ENCODE measurements at regions not wholly inside any gene's neighbourhood (a gene's known extent, or its start where the extent isn't known, plus 50 kb on each side); places are given as distances from the start of the nearest gene placed in this dataset.

DNA sequence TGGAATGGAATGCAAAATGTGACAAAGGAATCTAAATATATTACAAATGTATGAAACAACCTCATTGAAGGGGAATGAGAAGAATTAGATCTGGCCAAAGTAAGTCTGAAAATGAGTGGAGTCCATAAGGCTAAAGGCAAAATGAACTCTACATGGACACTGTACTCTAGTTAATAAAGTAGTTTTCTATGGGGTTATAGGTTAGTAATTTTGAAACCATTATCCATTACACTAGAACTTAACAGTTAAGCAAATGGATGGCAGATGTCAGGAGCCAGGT lies 222.1 kb downstream of the NUAK1 start:
- TF ChIP-seq, protein P1, sequence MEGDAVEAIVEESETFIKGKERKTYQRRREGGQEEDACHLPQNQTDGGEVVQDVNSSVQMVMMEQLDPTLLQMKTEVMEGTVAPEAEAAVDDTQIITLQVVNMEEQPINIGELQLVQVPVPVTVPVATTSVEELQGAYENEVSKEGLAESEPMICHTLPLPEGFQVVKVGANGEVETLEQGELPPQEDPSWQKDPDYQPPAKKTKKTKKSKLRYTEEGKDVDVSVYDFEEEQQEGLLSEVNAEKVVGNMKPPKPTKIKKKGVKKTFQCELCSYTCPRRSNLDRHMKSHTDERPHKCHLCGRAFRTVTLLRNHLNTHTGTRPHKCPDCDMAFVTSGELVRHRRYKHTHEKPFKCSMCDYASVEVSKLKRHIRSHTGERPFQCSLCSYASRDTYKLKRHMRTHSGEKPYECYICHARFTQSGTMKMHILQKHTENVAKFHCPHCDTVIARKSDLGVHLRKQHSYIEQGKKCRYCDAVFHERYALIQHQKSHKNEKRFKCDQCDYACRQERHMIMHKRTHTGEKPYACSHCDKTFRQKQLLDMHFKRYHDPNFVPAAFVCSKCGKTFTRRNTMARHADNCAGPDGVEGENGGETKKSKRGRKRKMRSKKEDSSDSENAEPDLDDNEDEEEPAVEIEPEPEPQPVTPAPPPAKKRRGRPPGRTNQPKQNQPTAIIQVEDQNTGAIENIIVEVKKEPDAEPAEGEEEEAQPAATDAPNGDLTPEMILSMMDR (IDR thresholded peaks at IDR 0.05; ENCODE audit: insufficient read depth, low read depth, low read length): no peak
- H3K4me3 ChIP-seq (ENCODE audit: low read depth, low read length): no peak overlapping the region
- DNase-seq (ENCODE audit: low read depth): no peak

DNA sequence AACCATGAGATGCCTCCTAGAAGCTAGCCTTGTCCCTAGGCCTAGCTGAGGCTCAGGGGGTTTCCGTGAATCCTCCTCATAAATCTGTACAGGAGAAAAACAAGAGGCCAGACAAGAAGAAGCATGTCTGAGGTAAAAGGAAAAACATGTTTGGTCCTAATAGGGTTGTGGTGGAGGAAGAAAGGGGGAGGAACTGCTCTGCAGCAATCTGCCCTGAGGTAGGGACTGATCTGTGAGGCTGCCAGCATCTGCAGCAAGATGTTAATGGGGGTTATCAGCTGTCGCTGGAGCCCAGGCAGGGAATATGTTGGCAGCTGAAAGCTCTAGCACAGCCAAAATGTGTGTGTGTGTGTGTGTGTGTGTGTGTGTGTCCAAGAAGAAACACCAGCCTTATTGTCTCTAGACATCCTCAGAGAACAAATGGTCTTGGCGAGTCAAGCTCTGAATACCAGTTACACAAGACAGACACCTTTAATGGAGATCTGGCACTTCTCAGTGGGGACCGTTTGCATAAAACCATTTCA lies 218.5 kb downstream of the NUAK1 start:
- DNase-seq (ENCODE audit: low read depth): peak; percentile 33
- H3K4me3 ChIP-seq (ENCODE audit: low read depth, low read length): no peak overlapping the region
- TF ChIP-seq, protein P1 (IDR thresholded peaks at IDR 0.05; ENCODE audit: insufficient read depth, low read depth, low read length): no peak

DNA sequence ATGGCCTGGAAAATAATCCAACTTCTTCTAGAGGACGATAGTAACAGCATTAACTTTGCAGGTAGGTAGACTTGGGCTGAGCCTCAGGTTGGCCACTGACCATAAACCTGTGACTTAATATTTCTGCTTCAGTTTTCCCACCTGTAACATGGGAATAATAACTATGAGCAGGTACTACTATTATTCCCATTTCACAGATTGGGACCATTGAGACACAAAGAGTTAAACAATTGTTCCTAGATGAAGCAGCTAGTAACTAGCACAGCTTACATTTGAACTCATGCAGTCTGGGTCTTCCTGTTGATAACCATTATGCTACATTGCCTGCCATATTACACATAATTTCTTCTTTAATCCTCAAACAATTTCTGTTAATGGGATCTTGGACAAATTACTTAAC lies 217.7 kb downstream of the NUAK1 start:
- TF ChIP-seq, protein P1 (IDR thresholded peaks at IDR 0.05; ENCODE audit: insufficient read depth, low read depth, low read length): no peak
- no peak overlapping the region for H3K4me3 ChIP-seq (ENCODE audit: low read depth, low read length)
- DNase-seq (ENCODE audit: low read depth): no peak

DNA sequence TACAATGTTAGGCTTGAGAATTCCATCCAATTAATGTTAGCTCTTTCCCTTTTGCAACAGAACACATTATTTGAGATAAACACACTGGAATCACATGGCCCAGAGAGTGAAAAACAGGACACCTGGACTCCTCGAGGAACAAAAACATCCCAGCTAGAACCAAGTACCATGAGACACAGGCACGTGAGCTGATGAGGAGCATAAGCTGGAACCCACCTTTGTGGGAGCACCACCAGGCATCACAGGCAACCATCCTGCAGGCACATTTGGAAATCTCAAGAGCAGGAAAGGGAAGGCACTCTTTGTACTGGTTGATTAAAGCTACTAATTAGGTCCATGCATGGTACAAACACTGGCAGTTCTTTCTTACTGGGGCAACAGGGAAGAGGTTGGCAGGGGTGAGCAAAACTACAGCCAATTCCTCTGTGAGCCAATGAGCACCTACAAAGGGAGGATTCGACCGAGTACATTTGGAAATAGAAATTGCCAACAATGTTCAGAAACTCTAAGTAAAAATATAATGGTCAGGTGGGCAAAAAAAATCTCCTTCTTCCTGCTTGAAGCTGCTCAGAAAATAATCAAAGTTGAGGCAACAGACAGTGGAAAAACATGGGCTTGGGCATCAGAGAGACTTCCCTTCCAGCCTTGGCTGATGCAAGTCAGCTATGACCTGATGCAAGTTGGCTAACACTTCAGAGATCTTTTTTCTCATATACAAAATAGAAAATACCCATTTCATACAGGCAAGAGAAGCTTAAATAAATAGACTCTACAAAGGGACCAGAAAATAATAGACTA lies 216.7 kb downstream of the NUAK1 start:
- no peak overlapping the region for H3K4me3 ChIP-seq (ENCODE audit: low read depth, low read length)
- no peak for DNase-seq (ENCODE audit: low read depth)
- TF ChIP-seq, protein P1 (IDR thresholded peaks at IDR 0.05; ENCODE audit: insufficient read depth, low read depth, low read length): no peak

DNA sequence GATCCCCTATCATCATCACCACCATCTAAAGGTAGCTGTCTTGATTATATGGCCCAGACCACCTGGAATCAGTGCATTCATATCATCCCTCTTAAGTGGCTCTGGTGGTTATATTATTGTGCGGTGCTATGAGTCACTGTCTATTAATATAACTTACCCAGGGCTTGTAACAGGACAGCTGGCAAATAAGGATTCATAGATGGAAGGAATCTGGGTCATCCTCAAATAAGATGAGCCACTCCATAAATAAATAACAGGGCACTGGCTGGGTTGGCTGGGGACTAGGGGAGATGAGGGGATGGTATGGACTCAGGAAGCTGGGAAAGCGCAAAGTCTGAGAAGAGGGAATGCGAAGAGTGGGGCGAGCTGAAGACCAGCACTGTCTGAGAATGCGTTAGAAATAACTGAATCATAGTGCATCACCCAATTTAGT lies 216.1 kb downstream of the NUAK1 start:
- TF ChIP-seq, protein P1 (IDR thresholded peaks at IDR 0.05; ENCODE audit: insufficient read depth, low read depth, low read length): no peak
- H3K4me3 ChIP-seq (ENCODE audit: low read depth, low read length): no peak overlapping the region
- peak; percentile 67 for DNase-seq (ENCODE audit: low read depth)

DNA sequence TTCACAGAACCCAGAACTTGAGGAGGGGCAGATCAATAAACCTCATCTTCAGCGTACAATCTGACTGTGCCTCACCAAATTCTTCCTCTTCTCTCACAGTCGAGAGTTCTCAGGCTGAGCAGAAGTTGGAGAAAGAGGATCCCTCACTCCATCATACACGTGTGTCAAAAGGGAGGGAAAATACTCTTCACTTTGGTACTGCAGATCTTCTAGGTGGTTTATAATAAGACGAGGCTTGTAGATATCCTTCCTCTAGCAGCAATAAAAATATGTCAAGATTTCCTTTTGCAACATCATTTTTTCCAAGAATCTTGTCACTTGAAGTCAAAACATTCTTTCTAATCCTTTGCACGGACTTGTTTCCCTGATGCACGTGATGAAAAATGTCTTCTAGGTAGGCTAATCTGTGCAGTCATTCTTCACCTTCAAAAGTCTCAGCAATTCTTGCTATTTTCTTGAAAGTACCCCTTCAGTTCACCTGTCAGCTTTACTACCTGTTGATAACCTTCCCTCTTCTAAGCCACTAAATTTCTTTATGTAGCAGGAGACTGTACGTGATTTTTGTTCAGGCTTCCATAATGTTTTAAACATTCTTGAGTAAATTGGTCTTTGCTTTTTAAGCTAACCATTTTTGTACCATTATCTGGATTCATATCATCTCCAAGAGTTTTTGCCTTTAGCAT lies 214.1 kb downstream of the NUAK1 start:
- TF ChIP-seq, protein P1 (IDR thresholded peaks at IDR 0.05; ENCODE audit: insufficient read depth, low read depth, low read length): no peak
- DNase-seq (ENCODE audit: low read depth): no peak
- no peak overlapping the region for H3K4me3 ChIP-seq (ENCODE audit: low read depth, low read length)

Measured in fibroblast of villous mesenchyme (primary cell).